ENCODE measurements at regions not wholly inside any gene's neighbourhood (a gene's known extent, or its start where the extent isn't known, plus 50 kb on each side); places are given as distances from the start of the nearest gene placed in this dataset.

GRCh38 chr7:106196460-106197021, 84.4 kb upstream of the SYPL1 start:
- ChIA-PET CTCF (interaction anchor here (1.6 kb wide), 1 partner anchor 266 kb away, joined by 4 read pairs; no protein-coding TSS in a partner anchor), POLR2A (no interaction called here)
- WGBS (ENCODE audit: insufficient coverage): 100% methylated on average over 2 of the region's 2 CpGs
- no peaks in the 10 kb centered on the region for H3K36me3 ChIP-seq (ENCODE audit: control insufficient read depth in 4 of 4, insufficient read depth in 4 of 4, low read length in 3 of 4)
- no peak overlapping the region for H3K4me3 ChIP-seq (ENCODE audit: control insufficient read depth in 1 of 7, extremely low read depth in 1 of 7, insufficient read depth in 4 of 7, low read depth in 2 of 7, low read length in 6 of 7)
- no peaks in the 10 kb centered on the region for H3K9me3 ChIP-seq (ENCODE audit: control extremely low read depth in 1 of 5, control insufficient read depth in 4 of 5, insufficient read depth in 2 of 5, low read depth in 1 of 5, low read length in 4 of 5)
- H3K27me3 ChIP-seq (replicated peaks in 2 of 5; ENCODE audit: control insufficient read depth in 4 of 5, insufficient read depth in 5 of 5, low read length in 4 of 5): no peaks in the 10 kb centered on the region
- H3K27ac ChIP-seq (ENCODE audit: insufficient read depth in 1 of 2, low read depth in 1 of 2, low read length in 2 of 2, poor library complexity in 1 of 2, severe bottlenecking in 2 of 2): no peak overlapping the region
- DNase-seq: no peak
- H3K4me1 ChIP-seq (ENCODE audit: control extremely low read depth in 1 of 4, control insufficient read depth in 4 of 4, insufficient read depth in 4 of 4, low read length in 3 of 4): no peaks in the 10 kb centered on the region

DNA sequence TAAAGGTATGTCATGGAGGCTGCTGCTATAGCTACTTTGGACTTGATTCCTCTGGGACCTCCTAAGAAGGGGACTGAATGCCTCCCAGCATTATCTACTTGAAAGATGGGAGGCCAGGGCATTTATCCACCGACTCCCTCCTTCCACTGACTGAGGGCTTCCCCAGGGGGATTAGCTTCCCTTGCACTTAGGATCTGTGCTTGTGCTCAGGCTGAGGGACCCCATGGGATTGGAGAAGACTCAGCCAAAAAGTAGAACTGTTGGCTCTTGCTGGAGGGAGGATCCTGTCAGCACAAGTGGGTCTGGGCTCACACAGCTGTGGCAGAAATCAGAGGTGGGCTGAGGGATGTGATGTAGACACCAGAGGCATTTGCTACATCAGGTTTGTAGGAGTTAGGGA, 81.5 kb upstream of the SYPL1 start:
- no peaks in the 10 kb centered on the region for H3K4me1 ChIP-seq (ENCODE audit: control extremely low read depth in 1 of 4, control insufficient read depth in 4 of 4, insufficient read depth in 4 of 4, low read length in 3 of 4)
- H3K36me3 ChIP-seq (ENCODE audit: control insufficient read depth in 4 of 4, insufficient read depth in 4 of 4, low read length in 3 of 4): no peaks in the 10 kb centered on the region
- no peaks in the 10 kb centered on the region for H3K27me3 ChIP-seq (replicated peaks in 2 of 5; ENCODE audit: control insufficient read depth in 4 of 5, insufficient read depth in 5 of 5, low read length in 4 of 5)
- DNase-seq: no peak
- CTCF ChIA-PET: no interaction called here
- no peak overlapping the region for H3K4me3 ChIP-seq (ENCODE audit: control insufficient read depth in 1 of 7, extremely low read depth in 1 of 7, insufficient read depth in 4 of 7, low read depth in 2 of 7, low read length in 6 of 7)
- no peaks in the 10 kb centered on the region for H3K9me3 ChIP-seq (ENCODE audit: control extremely low read depth in 1 of 5, control insufficient read depth in 4 of 5, insufficient read depth in 2 of 5, low read depth in 1 of 5, low read length in 4 of 5)
- POLR2A ChIA-PET: no interaction called here
- no CpG with 5 or more reads among the region's 1 CpG for WGBS (ENCODE audit: insufficient coverage)
- H3K27ac ChIP-seq (ENCODE audit: insufficient read depth in 1 of 2, low read depth in 1 of 2, low read length in 2 of 2, poor library complexity in 1 of 2, severe bottlenecking in 2 of 2): no peak overlapping the region

GRCh38 chr7:106190589-106191330, 78.6 kb upstream of the SYPL1 start:
- ChIA-PET CTCF (interaction anchor here (0.8 kb wide), 1 partner anchor 14 kb away, joined by 3 read pairs; no protein-coding TSS in a partner anchor), POLR2A (no interaction called here)
- H3K9me3 ChIP-seq (ENCODE audit: control extremely low read depth in 1 of 5, control insufficient read depth in 4 of 5, insufficient read depth in 2 of 5, low read depth in 1 of 5, low read length in 4 of 5): peaks cover 0 to 2% (median 0%) of the 10 kb centered on the region in 5 experiments
- H3K27ac ChIP-seq (ENCODE audit: insufficient read depth in 1 of 2, low read depth in 1 of 2, low read length in 2 of 2, poor library complexity in 1 of 2, severe bottlenecking in 2 of 2): no peak overlapping the region
- DNase-seq: no peak
- no peak overlapping the region for H3K4me3 ChIP-seq (ENCODE audit: control insufficient read depth in 1 of 7, extremely low read depth in 1 of 7, insufficient read depth in 4 of 7, low read depth in 2 of 7, low read length in 6 of 7)
- H3K27me3 ChIP-seq (replicated peaks in 2 of 5; ENCODE audit: control insufficient read depth in 4 of 5, insufficient read depth in 5 of 5, low read length in 4 of 5): no peaks in the 10 kb centered on the region
- no peaks in the 10 kb centered on the region for H3K36me3 ChIP-seq (ENCODE audit: control insufficient read depth in 4 of 4, insufficient read depth in 4 of 4, low read length in 3 of 4)
- WGBS (ENCODE audit: insufficient coverage): 88% methylated on average over 7 of the region's 10 CpGs
- peaks cover 0 to 4% (median 0%) of the 10 kb centered on the region in 4 experiments for H3K4me1 ChIP-seq (ENCODE audit: control extremely low read depth in 1 of 4, control insufficient read depth in 4 of 4, insufficient read depth in 4 of 4, low read length in 3 of 4)

DNA sequence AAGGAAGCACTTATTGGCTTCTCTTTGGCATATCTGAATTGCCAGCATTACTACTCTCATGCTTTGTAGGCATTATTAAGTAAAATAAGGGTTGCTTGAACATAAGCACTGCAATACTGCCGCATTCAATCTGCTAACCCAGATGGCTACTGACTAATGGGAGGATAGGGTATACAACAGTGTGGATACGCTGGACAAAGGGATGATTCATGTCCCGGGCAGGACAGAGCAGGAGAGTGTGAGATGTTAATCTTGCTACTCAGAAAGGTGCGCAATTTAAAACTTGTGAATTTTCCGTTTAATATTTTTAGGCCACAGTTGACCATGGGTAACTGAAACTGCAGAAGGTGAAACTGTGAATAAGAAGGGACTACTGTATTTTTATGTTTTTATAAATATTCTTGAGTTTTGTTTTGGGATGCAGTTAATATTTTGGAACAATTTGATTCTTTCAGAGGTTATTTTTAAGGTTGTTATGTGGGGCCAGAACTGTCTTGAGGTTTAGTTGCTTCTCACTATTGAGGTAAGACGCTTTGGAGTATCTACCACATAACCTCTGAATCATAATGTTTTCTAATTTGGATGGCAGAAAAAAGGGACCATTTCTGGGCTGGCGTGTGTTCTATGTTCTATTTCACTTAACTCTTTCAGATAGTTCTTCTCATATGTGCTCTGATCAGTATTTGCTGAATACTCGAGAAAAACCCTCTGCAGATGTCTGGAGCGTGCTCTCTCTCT, 75.7 kb upstream of the SYPL1 start:
- Histone ChIP-seq H3K27me3 (replicated peaks in 2 of 5; ENCODE audit: control insufficient read depth in 4 of 5, insufficient read depth in 5 of 5, low read length in 4 of 5) (no peaks in the 10 kb centered on the region), H3K4me3 (ENCODE audit: control insufficient read depth in 1 of 7, extremely low read depth in 1 of 7, insufficient read depth in 4 of 7, low read depth in 2 of 7, low read length in 6 of 7) (no peak overlapping the region), H3K36me3 (ENCODE audit: control insufficient read depth in 4 of 4, insufficient read depth in 4 of 4, low read length in 3 of 4) (no peaks in the 10 kb centered on the region), H3K9me3 (ENCODE audit: control extremely low read depth in 1 of 5, control insufficient read depth in 4 of 5, insufficient read depth in 2 of 5, low read depth in 1 of 5, low read length in 4 of 5) (peaks cover 0 to 2% (median 0%) of the 10 kb centered on the region in 5 experiments), H3K4me1 (ENCODE audit: control extremely low read depth in 1 of 4, control insufficient read depth in 4 of 4, insufficient read depth in 4 of 4, low read length in 3 of 4) (peaks cover 0 to 4% (median 0%) of the 10 kb centered on the region in 4 experiments), H3K27ac (ENCODE audit: insufficient read depth in 1 of 2, low read depth in 1 of 2, low read length in 2 of 2, poor library complexity in 1 of 2, severe bottlenecking in 2 of 2) (no peak overlapping the region)
- POLR2A ChIA-PET: no interaction called here
- CTCF ChIA-PET: interaction anchor here (1.1 to 1.3 kb wide), 2 partner anchors 11 to 15 kb away, joined by 3 to 4 read pairs; no protein-coding TSS in a partner anchor
- WGBS (ENCODE audit: insufficient coverage): 88% methylated on average over 8 of the region's 9 CpGs
- no peak for DNase-seq

DNA sequence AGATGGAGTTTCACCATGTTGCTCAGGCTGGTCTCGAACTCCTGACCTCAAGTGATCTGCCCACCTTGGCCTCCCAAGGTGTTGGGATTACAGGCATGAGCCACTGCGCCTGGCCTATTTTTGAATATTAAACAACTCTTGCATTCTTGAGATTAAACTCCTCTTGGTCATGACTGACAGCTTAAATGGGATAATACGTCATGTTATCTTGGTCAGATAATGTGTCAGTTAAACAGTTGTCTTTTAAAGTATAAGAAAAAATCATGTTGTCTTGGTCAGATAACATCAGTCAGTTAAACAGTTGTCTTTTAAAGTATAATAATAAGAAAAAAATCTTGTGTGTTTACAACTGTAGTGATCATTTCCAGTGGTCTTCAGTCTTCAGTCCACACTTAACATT, 73.6 kb upstream of the SYPL1 start:
- ChIA-PET CTCF (interaction anchor here (1.5 kb wide), 1 partner anchor 30 kb away, joined by 3 read pairs; no protein-coding TSS in a partner anchor), POLR2A (no interaction called here)
- Histone ChIP-seq H3K36me3 (ENCODE audit: control insufficient read depth in 4 of 4, insufficient read depth in 4 of 4, low read length in 3 of 4) (no peaks in the 10 kb centered on the region), H3K4me3 (ENCODE audit: control insufficient read depth in 1 of 7, extremely low read depth in 1 of 7, insufficient read depth in 4 of 7, low read depth in 2 of 7, low read length in 6 of 7) (no peak overlapping the region), H3K4me1 (ENCODE audit: control extremely low read depth in 1 of 4, control insufficient read depth in 4 of 4, insufficient read depth in 4 of 4, low read length in 3 of 4) (peaks cover 0 to 4% (median 0%) of the 10 kb centered on the region in 4 experiments), H3K27ac (ENCODE audit: insufficient read depth in 1 of 2, low read depth in 1 of 2, low read length in 2 of 2, poor library complexity in 1 of 2, severe bottlenecking in 2 of 2) (no peak overlapping the region), H3K9me3 (ENCODE audit: control extremely low read depth in 1 of 5, control insufficient read depth in 4 of 5, insufficient read depth in 2 of 5, low read depth in 1 of 5, low read length in 4 of 5) (peaks cover 0 to 2% (median 0%) of the 10 kb centered on the region in 5 experiments), H3K27me3 (replicated peaks in 2 of 5; ENCODE audit: control insufficient read depth in 4 of 5, insufficient read depth in 5 of 5, low read length in 4 of 5) (no peaks in the 10 kb centered on the region)
- WGBS (ENCODE audit: insufficient coverage): 92% methylated on average over 2 of the region's 3 CpGs
- DNase-seq: no peak

DNA sequence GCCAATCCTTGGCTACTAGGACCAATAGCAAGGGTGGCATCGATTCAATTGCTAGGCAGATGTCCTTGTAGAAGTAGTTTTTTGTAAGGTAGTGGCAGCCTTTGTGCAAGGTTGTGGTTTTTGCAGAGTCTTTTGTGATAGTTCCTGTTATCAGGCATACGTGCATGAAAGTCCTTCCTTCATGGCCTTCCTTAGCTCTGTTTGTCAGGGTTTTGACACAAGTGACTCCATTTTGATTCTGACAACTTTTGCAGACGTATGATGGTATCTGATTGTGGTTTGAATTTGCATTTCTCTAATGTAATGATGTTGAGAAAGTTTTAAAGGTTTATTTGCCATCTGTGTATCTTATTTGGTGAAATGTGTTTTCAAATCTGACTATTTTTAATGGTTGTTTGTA, 71.8 kb upstream of the SYPL1 start:
- H3K27ac ChIP-seq (ENCODE audit: insufficient read depth in 1 of 2, low read depth in 1 of 2, low read length in 2 of 2, poor library complexity in 1 of 2, severe bottlenecking in 2 of 2): no peak overlapping the region
- no peaks in the 10 kb centered on the region for H3K36me3 ChIP-seq (ENCODE audit: control insufficient read depth in 4 of 4, insufficient read depth in 4 of 4, low read length in 3 of 4)
- H3K4me1 ChIP-seq (ENCODE audit: control extremely low read depth in 1 of 4, control insufficient read depth in 4 of 4, insufficient read depth in 4 of 4, low read length in 3 of 4): peaks cover 0 to 4% (median 0%) of the 10 kb centered on the region in 4 experiments
- 62% methylated on average over 3 of the region's 3 CpGs for WGBS (ENCODE audit: insufficient coverage)
- ChIA-PET POLR2A (no interaction called here), CTCF (no interaction called here)
- H3K4me3 ChIP-seq (ENCODE audit: control insufficient read depth in 1 of 7, extremely low read depth in 1 of 7, insufficient read depth in 4 of 7, low read depth in 2 of 7, low read length in 6 of 7): no peak overlapping the region
- peaks cover 0 to 1% (median 0%) of the 10 kb centered on the region in 5 experiments for H3K27me3 ChIP-seq (replicated peaks in 2 of 5; ENCODE audit: control insufficient read depth in 4 of 5, insufficient read depth in 5 of 5, low read length in 4 of 5)
- H3K9me3 ChIP-seq (ENCODE audit: control extremely low read depth in 1 of 5, control insufficient read depth in 4 of 5, insufficient read depth in 2 of 5, low read depth in 1 of 5, low read length in 4 of 5): peaks cover 0 to 2% (median 0%) of the 10 kb centered on the region in 5 experiments
- peak in 1 of 3 donors; percentile 15 for DNase-seq

Measured in common myeloid progenitor, CD34-positive (primary cell).